ENCODE measurements at regions not wholly inside any gene's neighbourhood (a gene's known extent, or its start where the extent isn't known, plus 50 kb on each side); places are given as distances from the start of the nearest gene placed in this dataset.

GRCh38 chr16:5449901-5450300 is 352.3 kb upstream of the EEF2KMT start:
- Histone ChIP-seq H3K79me2 (ENCODE audit: insufficient read depth, low read length) (no peaks in the 10 kb centered on the region), H3K27ac (ENCODE audit: extremely low read length, insufficient read depth, low read length) (no peak overlapping the region), H2AFZ (ENCODE audit: low read length) (no peak overlapping the region), H3K9me3 (ENCODE audit: low read length) (no peaks in the 10 kb centered on the region), H3K4me1 (ENCODE audit: insufficient read depth, low read length) (no peaks in the 10 kb centered on the region), H3K36me3 (replicated peaks in 1 of 2; ENCODE audit: control insufficient read depth in 1 of 2, insufficient read depth in 2 of 2, low read length in 2 of 2) (no peaks in the 10 kb centered on the region), H3K4me3 (replicated peaks in 1 of 3; ENCODE audit: insufficient read depth in 1 of 3, low read depth in 2 of 3, low read length in 3 of 3) (no peak overlapping the region), H4K20me1 (ENCODE audit: insufficient read depth, low read length) (no peaks in the 10 kb centered on the region), H3K9ac (ENCODE audit: insufficient read depth, low read depth, low read length) (no peak overlapping the region), H3K4me2 (ENCODE audit: low read depth, low read length) (no peak overlapping the region), H3K27me3 (ENCODE audit: control insufficient read depth in 1 of 2, insufficient read depth in 2 of 2, low read length in 2 of 2) (peaks cover 0 to 13% of the 10 kb centered on the region in 2 experiments; a peak in 3 of 5 replicates)
- intact Hi-C loops (cut with micrococcal nuclease; ENCODE audit: unreplicated experiment) (no loop called here), in situ Hi-C loops (cut with HindIII; ENCODE audit: extremely low pct_ligation_motif_present, low pct_unique_long_range_greater_than_20kb) (no loop called here)
- TF ChIP-seq, protein P1, sequence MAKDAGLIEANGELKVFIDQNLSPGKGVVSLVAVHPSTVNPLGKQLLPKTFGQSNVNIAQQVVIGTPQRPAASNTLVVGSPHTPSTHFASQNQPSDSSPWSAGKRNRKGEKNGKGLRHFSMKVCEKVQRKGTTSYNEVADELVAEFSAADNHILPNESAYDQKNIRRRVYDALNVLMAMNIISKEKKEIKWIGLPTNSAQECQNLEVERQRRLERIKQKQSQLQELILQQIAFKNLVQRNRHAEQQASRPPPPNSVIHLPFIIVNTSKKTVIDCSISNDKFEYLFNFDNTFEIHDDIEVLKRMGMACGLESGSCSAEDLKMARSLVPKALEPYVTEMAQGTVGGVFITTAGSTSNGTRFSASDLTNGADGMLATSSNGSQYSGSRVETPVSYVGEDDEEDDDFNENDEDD (CRISPR knock-in tag; IDR thresholded peaks at IDR 0.05; ENCODE audit: borderline replicate concordance): no peak
- TF ChIP-seq CSRNP1 (CRISPR knock-in tag; IDR thresholded peaks at IDR 0.05) (no peak), FIP1L1 (IDR thresholded peaks at IDR 0.05; ENCODE audit: borderline replicate concordance, insufficient read depth, low read depth, low read length) (no peak), HIVEP1 (CRISPR knock-in tag; IDR thresholded peaks at IDR 0.05) (no peak), HOMEZ (CRISPR knock-in tag; IDR thresholded peaks at IDR 0.05; ENCODE audit: low read depth) (no peak), NFYC (CRISPR knock-in tag; IDR thresholded peaks at IDR 0.05) (no peak), ATF7 (IDR thresholded peaks at IDR 0.05) (no peak), ATF7 (CRISPR knock-in tag; IDR thresholded peaks at IDR 0.05) (no peak)
- TF ChIP-seq, protein P2, sequence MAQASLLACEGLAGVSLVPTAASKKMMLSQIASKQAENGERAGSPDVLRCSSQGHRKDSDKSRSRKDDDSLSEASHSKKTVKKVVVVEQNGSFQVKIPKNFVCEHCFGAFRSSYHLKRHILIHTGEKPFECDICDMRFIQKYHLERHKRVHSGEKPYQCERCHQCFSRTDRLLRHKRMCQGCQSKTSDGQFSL (CRISPR knock-in tag; IDR thresholded peaks at IDR 0.05): no peak
- TF ChIP-seq, protein P3, sequence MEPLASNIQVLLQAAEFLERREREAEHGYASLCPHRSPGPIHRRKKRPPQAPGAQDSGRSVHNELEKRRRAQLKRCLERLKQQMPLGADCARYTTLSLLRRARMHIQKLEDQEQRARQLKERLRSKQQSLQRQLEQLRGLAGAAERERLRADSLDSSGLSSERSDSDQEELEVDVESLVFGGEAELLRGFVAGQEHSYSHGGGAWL (CRISPR knock-in tag; IDR thresholded peaks at IDR 0.05): no peak
- 0% methylated on average over 1 of the region's 1 CpG for WGBS (ENCODE audit: low lambda C conversion rate)
- no TSS peak for BruUV-seq (replicated peaks)
- ATAC-seq (no peak), DNase-seq (ENCODE audit: low spot score) (no peak), FAIRE-seq (no peak)
- POLR2A ChIA-PET: no interaction called here
- CTCF ChIA-PET (ENCODE audit: low intra/inter-chr PET ratio, low total read pairs): no interaction called here

Data from HepG2 (cell line).